ENCODE measurements at regions not wholly inside any gene's neighbourhood (a gene's known extent, or its start where the extent isn't known, plus 50 kb on each side); places are given as distances from the start of the nearest gene placed in this dataset.

- ATAC-seq: no peak
These were observed 57.4 kb upstream of the FERD3L start for GRCh38 chr7:19202599-19202998.

Data from esophagus mucosa (tissue), 1 donor.